RWPE2 (cell line): ENCODE measurements at regions not wholly inside any gene's neighbourhood (a gene's known extent, or its start where the extent isn't known, plus 50 kb on each side); places are given as distances from the start of the nearest gene placed in this dataset.

Experiments used
- ATAC-seq: fragments of 200-7000 bp; cut with Tn5 transposase; 3 replicates; pipeline ENCODE4 v1.9.1; 2021; ENCODE audit warnings: low read depth
- DNase-seq: peaks from one replicate; pipeline ENCODE4 v3.0.0-alpha.2; 2020; ENCODE audit warnings: low spot score
- H3K27ac ChIP-seq: fragments of 450-650 bp; 2 replicates; pipeline ENCODE4 v1.5.1; 2017; ENCODE audit warnings: mild to moderate bottlenecking; ENCODE audit not compliant: poor library complexity, severe bottlenecking
- H3K27me3 ChIP-seq: fragments of 250-450 bp; sonication (Bioruptor Pico); 2 replicates; pipeline ENCODE4 v1.5.1; 2021; ENCODE audit warnings: mild to moderate bottlenecking, moderate library complexity; ENCODE audit not compliant: insufficient read depth, poor library complexity, severe bottlenecking
- H3K36me3 ChIP-seq: fragments of 250-450 bp; sonication (Bioruptor Pico); 2 replicates; pipeline ENCODE4 v1.5.1; 2020; ENCODE audit warnings: low read depth, mild to moderate bottlenecking, moderate library complexity
- H3K4me1 ChIP-seq: fragments of 250-450 bp; sonication (Bioruptor Pico); 2 replicates; pipeline ENCODE4 v1.5.1; 2021; ENCODE audit warnings: mild to moderate bottlenecking, moderate library complexity; ENCODE audit not compliant: insufficient read depth, poor library complexity, severe bottlenecking
- H3K4me3 ChIP-seq: fragments of 250-450 bp; sonication (Bioruptor Pico); 2 replicates; pipeline ENCODE4 v1.5.1; 2021; ENCODE audit warnings: mild to moderate bottlenecking, moderate library complexity; ENCODE audit not compliant: severe bottlenecking
- H3K9me3 ChIP-seq: fragments of 250-450 bp; sonication (Bioruptor Pico); 2 replicates; pipeline ENCODE4 v1.5.1; 2021; ENCODE audit warnings: mild to moderate bottlenecking, moderate library complexity; ENCODE audit not compliant: severe bottlenecking
- CTCF ChIP-seq: fragments of 450-650 bp; IDR thresholded peaks from one replicate; pipeline ENCODE4 v1.5.1; 2017; ENCODE audit warnings: mild to moderate bottlenecking, moderate library complexity; ENCODE audit not compliant: poor library complexity, severe bottlenecking

GRCh38 chr2:226228080-226228479 lies 571.5 kb downstream of the IRS1 start:
- Histone ChIP-seq H3K27me3 (no peaks in the 10 kb centered on the region), H3K4me3 (no peak overlapping the region), H3K4me1 (no peaks in the 10 kb centered on the region), H3K36me3 (no peaks in the 10 kb centered on the region; the same call in 1 of the 2 replicates), H3K9me3 (no peaks in the 10 kb centered on the region), H3K27ac (no peak overlapping the region)
- ATAC-seq (no peak), DNase-seq (no peak)
- TF ChIP-seq CTCF = no peak

DNA sequence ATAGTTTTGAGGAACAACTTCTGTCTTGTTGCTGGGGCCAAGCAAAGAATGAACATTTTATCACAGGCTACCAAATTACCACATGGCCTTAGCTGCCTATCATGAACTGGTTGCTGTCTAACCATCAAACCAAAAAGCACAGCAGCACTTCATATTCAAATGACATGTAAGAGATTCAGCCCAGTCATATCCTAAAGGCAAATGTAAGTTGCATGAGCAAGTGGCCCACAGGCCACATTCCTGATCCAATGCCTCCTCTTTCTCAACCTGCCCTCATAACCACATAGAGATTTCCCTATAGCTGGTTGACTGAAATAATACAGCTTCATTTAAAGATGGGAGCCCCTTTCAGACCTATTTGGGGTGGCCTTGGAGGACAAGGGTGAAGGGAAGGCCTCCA lies 572.3 kb downstream of the IRS1 start:
- H3K4me1 ChIP-seq = no peaks in the 10 kb centered on the region
- no peaks in the 10 kb centered on the region for H3K9me3 ChIP-seq
- no peak overlapping the region for H3K4me3 ChIP-seq
- DNase-seq (no peak), ATAC-seq (no peak)
- H3K27me3 ChIP-seq = no peaks in the 10 kb centered on the region
- no peak overlapping the region for H3K27ac ChIP-seq
- TF ChIP-seq CTCF = no peak
- H3K36me3 ChIP-seq = no peaks in the 10 kb centered on the region; the same call in 1 of the 2 replicates

- Histone ChIP-seq H3K9me3 (no peaks in the 10 kb centered on the region), H3K27me3 (no peaks in the 10 kb centered on the region), H3K36me3 (no peaks in the 10 kb centered on the region), H3K4me1 (no peaks in the 10 kb centered on the region), H3K4me3 (no peak overlapping the region), H3K27ac (no peak overlapping the region)
- DNase-seq = no peak
- no peak for ATAC-seq
- TF ChIP-seq CTCF = no peak
Measured at GRCh38 chr2:226223704-226224103, 575.9 kb downstream of the IRS1 start.

- Histone ChIP-seq H3K27me3 (no peaks in the 10 kb centered on the region), H3K27ac (no peak overlapping the region), H3K4me3 (no peak overlapping the region), H3K9me3 (no peaks in the 10 kb centered on the region), H3K4me1 (no peaks in the 10 kb centered on the region), H3K36me3 (no peaks in the 10 kb centered on the region)
- no peak for DNase-seq
- TF ChIP-seq CTCF = no peak
- ATAC-seq = no peak
Measured at GRCh38 chr2:226220511-226220910, 579.1 kb downstream of the IRS1 start.

DNA sequence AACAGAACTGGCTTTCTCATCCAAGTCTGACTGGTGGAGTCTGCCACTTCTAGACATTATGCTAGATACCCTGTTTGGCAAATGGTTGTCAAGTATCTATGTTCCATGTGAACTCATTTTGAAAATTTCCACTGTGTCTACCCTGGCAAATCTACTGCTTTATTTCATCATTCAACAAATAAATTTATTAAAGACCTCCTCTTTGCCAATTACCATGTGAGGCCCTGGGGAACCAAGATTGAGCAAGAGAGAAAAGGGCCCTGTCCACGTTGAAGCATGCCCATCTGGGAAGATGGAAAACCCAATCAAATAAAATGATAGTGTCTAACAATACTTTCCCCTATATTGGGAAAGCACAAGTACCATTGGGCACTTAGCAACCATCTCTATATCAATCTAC lies 582.4 kb downstream of the IRS1 start:
- no peaks in the 10 kb centered on the region for H3K27me3 ChIP-seq
- no peaks in the 10 kb centered on the region for H3K36me3 ChIP-seq
- H3K27ac ChIP-seq = no peak overlapping the region
- H3K4me1 ChIP-seq = peaks cover 21% of the 10 kb centered on the region
- no peak overlapping the region for H3K4me3 ChIP-seq
- no peak for DNase-seq
- TF ChIP-seq CTCF = no peak
- no peak for ATAC-seq
- H3K9me3 ChIP-seq = no peaks in the 10 kb centered on the region
